B cell (primary cell): ENCODE measurements at regions not wholly inside any gene's neighbourhood (a gene's known extent, or its start where the extent isn't known, plus 50 kb on each side); places are given as distances from the start of the nearest gene placed in this dataset.

Experiments used
- ATAC-seq: fragments of 200-7000 bp; cut with Tn5 transposase; one replicate; pipeline ENCODE4 v1.10.0; 2021; ENCODE audit warnings: low read depth, mild to moderate bottlenecking, moderate number of reproducible peaks, moderate library complexity
- CTCF ChIA-PET: fragments of 350-600 bp; sonication (Branson Sonifier 250); formaldehyde crosslinking; loops from one replicate; lab custom pipeline; 2021; ENCODE audit warnings: antibody characterized with exemption, inconsistent platforms; lab: Charles Lee
- POLR2A ChIA-PET: fragments of 350-600 bp; sonication (Branson Sonifier 250); formaldehyde crosslinking; loops from one replicate; lab custom pipeline; 2021; ENCODE audit warnings: antibody characterized with exemption; lab: Charles Lee
- DNase-seq: peaks from one replicate; pipeline ENCODE4 v3.0.0; 2013
- H2AFZ ChIP-seq: 2 replicates; pipeline ENCODE4 v1.6.1; 2012; ENCODE audit warnings: mild to moderate bottlenecking, low read depth, low read length; ENCODE audit not compliant: insufficient read depth, poor library complexity, severe bottlenecking
- H3K27ac ChIP-seq, 2 donors: 1 replicate in 1 of 2; 2 replicates in 1 of 2; pipeline ENCODE4 v1.5.1; 2012 to 2013; ENCODE audit warnings: low read length in 2 of 2, mild to moderate bottlenecking in 2 of 2, moderate library complexity in 1 of 2
- H3K27me3 ChIP-seq, 4 experiments: fragments of 200-600 bp in 1 of 4; sonication (generic) in 1 of 4; replicated peaks in 1 of 4; 1 replicate in 2 of 4; 2 replicates in 2 of 4; pipeline versions ENCODE4 v1.6.1 to v1.7.0; 2013 to 2016; ENCODE audit warnings: low read length in 3 of 4, mild to moderate bottlenecking in 2 of 4, mixed read lengths in 1 of 4, moderate library complexity in 1 of 4; ENCODE audit not compliant: insufficient read depth in 4 of 4, control insufficient read depth in 3 of 4; ENCODE audit errors: control extremely low read depth in 1 of 4
- H3K36me3 ChIP-seq, 2 experiments: replicated peaks in 1 of 2; 1 replicate in 1 of 2; 2 replicates in 1 of 2; pipeline versions ENCODE4 v1.6.1 to v1.7.1; 2013; ENCODE audit warnings: low read length in 1 of 2; ENCODE audit not compliant: insufficient read depth in 2 of 2, control insufficient read depth in 1 of 2; ENCODE audit errors: control extremely low read depth in 1 of 2, extremely low read depth in 1 of 2
- H3K4me1 ChIP-seq, 2 donors: fragments of 200-600 bp in 1 of 2; sonication (generic) in 1 of 2; 1 replicate in 1 of 2; 2 replicates in 1 of 2; pipeline versions ENCODE4 v1.5.1 to v1.6.1; 2013 to 2017; ENCODE audit warnings: low read length in 2 of 2; ENCODE audit not compliant: control insufficient read depth in 2 of 2, insufficient read depth in 2 of 2
- H3K4me2 ChIP-seq: replicated peaks from 2 replicates; pipeline ENCODE3; 2012; ENCODE audit warnings: mild to moderate bottlenecking, low read depth, low read length; ENCODE audit not compliant: poor library complexity, severe bottlenecking
- H3K4me3 ChIP-seq, 5 experiments: fragments of 200-600 bp in 1 of 5; sonication (generic) in 1 of 5; 1 replicate in 3 of 5; 2 replicates in 2 of 5; pipeline versions ENCODE4 v1.5.1 to v1.7.0; 2011 to 2016; ENCODE audit warnings: low read length in 4 of 5, mild to moderate bottlenecking in 4 of 5, low read depth in 2 of 5, control low read depth in 1 of 5, moderate library complexity in 1 of 5; ENCODE audit not compliant: insufficient read depth in 1 of 5; ENCODE audit errors: control extremely low read depth in 1 of 5, extremely low read depth in 1 of 5
- H3K79me2 ChIP-seq: fragments of 200-600 bp; sonication (generic); one replicate; pipeline ENCODE4 v1.6.0; 2016; ENCODE audit warnings: low read length; ENCODE audit not compliant: control insufficient read depth, insufficient read depth
- H3K9ac ChIP-seq: fragments of 200-600 bp; sonication (generic); 2 replicates; pipeline ENCODE4 v1.6.1; 2017; ENCODE audit warnings: mild to moderate bottlenecking, low read length, moderate library complexity
- H3K9me3 ChIP-seq, 3 donors: one replicate each; pipeline versions ENCODE4 v1.6.1 to v1.7.1; 2013; ENCODE audit warnings: low read length in 2 of 3; ENCODE audit not compliant: control insufficient read depth in 2 of 3, insufficient read depth in 1 of 3; ENCODE audit errors: control extremely low read depth in 1 of 3
- H4K20me1 ChIP-seq: 2 replicates; pipeline ENCODE4 v1.6.0; 2012; ENCODE audit warnings: mild to moderate bottlenecking, low read length; ENCODE audit not compliant: insufficient read depth, control insufficient read depth, poor library complexity, severe bottlenecking
- H3K27ac Mint-ChIP-seq: one replicate; pipeline ENCODE4 v1.8.0; 2021; ENCODE audit warnings: mixed read lengths
- H3K27me3 Mint-ChIP-seq: one replicate; pipeline ENCODE4 v1.8.0; 2021; ENCODE audit warnings: mixed read lengths
- H3K4me1 Mint-ChIP-seq: one replicate; pipeline ENCODE4 v1.8.0; 2021; ENCODE audit warnings: mixed read lengths
- H3K4me3 Mint-ChIP-seq: one replicate; pipeline ENCODE4 v1.8.0; 2021; ENCODE audit warnings: mixed read lengths
- H3K9me3 Mint-ChIP-seq: one replicate; pipeline ENCODE4 v1.8.0; 2022; ENCODE audit warnings: mixed read lengths; ENCODE audit not compliant: insufficient read depth
- EZH2 ChIP-seq: IDR thresholded peaks from 2 replicates; pipeline ENCODE4 v1.6.1; 2012; ENCODE audit warnings: borderline replicate concordance, low read depth, mild to moderate bottlenecking, moderate library complexity, low read length; ENCODE audit not compliant: insufficient read depth, poor library complexity, severe bottlenecking
- WGBS: methylation state at CpG from one replicate; pipeline ENCODE4 v1.1.5; 2013; ENCODE audit warnings: missing lambda C conversion rate; ENCODE audit not compliant: insufficient coverage; 5-methylcytosine and 5-hydroxymethylcytosine counted together
- intact Hi-C: fragments of 100-400 bp; cut with micrococcal nuclease; formaldehyde crosslinking; loops from one replicate; pipeline ENCODE4 v1.10.0; 2022
- TF ChIP-seq, protein P1 (sequence below): fragments of 200-600 bp; IDR thresholded peaks from one replicate; pipeline ENCODE4 v1.8.0; 2022; ENCODE audit warnings: antibody characterized with exemption, mild to moderate bottlenecking

DNA sequence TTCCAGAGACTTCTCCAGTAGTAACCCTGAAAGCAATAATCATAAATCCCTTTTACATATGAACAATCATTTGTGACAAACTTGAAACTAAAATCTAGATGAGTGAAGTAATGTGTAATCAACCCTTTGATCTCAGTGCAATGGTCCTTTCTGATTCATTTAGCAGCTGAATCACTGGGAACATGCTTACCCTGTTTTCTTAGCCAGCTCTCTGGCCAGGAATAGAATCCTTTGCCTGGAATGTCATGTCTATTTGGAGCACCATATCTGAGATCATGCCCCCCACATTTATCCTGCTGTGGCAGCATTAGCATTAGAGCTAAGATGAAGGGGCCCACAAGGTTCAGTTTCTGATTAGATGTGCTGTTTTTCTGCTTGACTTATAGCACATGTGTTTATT lies 309.8 kb downstream of the OXSM start:
- intact Hi-C loops, result no loop called here
- H3K27ac ChIP-seq, result no peak overlapping the region
- no peak overlapping the region for H2AFZ ChIP-seq
- ChIA-PET POLR2A (no interaction called here), CTCF (no interaction called here)
- peaks cover 0 to 11% (median 3%) of the 10 kb centered on the region in 3 donors for H3K9me3 ChIP-seq
- H3K4me2 ChIP-seq, result no peak overlapping the region
- Mint-ChIP-seq H3K4me3 (no peak overlapping the region), H3K9me3 (peaks cover 8% of the 10 kb centered on the region), H3K27ac (no peak overlapping the region), H3K4me1 (peaks cover 2% of the 10 kb centered on the region), H3K27me3 (no peaks in the 10 kb centered on the region)
- no peaks in the 10 kb centered on the region for H3K4me1 ChIP-seq
- H3K4me3 ChIP-seq, result no peak overlapping the region
- H3K9ac ChIP-seq, result no peak overlapping the region
- H3K79me2 ChIP-seq, result no peaks in the 10 kb centered on the region
- no peak for ATAC-seq
- TF ChIP-seq, protein P1, sequence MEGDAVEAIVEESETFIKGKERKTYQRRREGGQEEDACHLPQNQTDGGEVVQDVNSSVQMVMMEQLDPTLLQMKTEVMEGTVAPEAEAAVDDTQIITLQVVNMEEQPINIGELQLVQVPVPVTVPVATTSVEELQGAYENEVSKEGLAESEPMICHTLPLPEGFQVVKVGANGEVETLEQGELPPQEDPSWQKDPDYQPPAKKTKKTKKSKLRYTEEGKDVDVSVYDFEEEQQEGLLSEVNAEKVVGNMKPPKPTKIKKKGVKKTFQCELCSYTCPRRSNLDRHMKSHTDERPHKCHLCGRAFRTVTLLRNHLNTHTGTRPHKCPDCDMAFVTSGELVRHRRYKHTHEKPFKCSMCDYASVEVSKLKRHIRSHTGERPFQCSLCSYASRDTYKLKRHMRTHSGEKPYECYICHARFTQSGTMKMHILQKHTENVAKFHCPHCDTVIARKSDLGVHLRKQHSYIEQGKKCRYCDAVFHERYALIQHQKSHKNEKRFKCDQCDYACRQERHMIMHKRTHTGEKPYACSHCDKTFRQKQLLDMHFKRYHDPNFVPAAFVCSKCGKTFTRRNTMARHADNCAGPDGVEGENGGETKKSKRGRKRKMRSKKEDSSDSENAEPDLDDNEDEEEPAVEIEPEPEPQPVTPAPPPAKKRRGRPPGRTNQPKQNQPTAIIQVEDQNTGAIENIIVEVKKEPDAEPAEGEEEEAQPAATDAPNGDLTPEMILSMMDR, result no peak
- TF ChIP-seq EZH2, result no peak
- H3K36me3 ChIP-seq, result no peaks in the 10 kb centered on the region
- no peaks in the 10 kb centered on the region for H3K27me3 ChIP-seq
- no peaks in the 10 kb centered on the region for H4K20me1 ChIP-seq
- no peak for DNase-seq

DNA sequence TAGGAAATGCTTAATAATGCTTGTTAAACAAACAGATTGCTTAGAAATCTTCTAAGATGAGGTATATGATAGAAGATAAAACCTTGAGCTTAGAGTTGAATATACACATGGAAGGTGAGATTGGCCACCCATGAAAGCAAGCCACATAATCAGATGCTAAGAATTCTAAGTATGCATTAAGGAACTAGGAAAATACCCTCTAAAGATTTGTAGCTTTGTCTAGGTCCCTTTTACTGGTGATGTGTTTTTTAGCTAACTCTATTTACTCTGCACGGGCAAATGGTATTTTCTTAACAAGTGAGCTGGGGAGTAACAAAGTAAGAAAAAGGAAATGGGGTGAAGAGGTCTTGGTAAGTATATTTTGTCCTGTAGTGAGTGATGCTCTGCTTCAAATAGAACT lies 310.3 kb downstream of the OXSM start:
- Histone ChIP-seq H3K4me1 (no peaks in the 10 kb centered on the region), H3K4me2 (no peak overlapping the region), H3K9ac (no peak overlapping the region), H3K36me3 (no peaks in the 10 kb centered on the region), H3K9me3 (peaks cover 0 to 11% (median 3%) of the 10 kb centered on the region in 3 donors), H3K27ac (no peak overlapping the region), H3K27me3 (no peaks in the 10 kb centered on the region), H4K20me1 (no peaks in the 10 kb centered on the region), H3K4me3 (no peak overlapping the region), H2AFZ (no peak overlapping the region), H3K79me2 (no peaks in the 10 kb centered on the region)
- no peak overlapping the region for H3K27ac Mint-ChIP-seq
- peaks cover 4% of the 10 kb centered on the region for H3K4me1 Mint-ChIP-seq
- H3K9me3 Mint-ChIP-seq, result peaks cover 8% of the 10 kb centered on the region
- POLR2A ChIA-PET, result no interaction called here
- intact Hi-C loops, result no loop called here
- WGBS, result no CpG with 5 or more reads among the region's 1 CpG
- DNase-seq (no peak), ATAC-seq (no peak)
- no peaks in the 10 kb centered on the region for H3K27me3 Mint-ChIP-seq
- TF ChIP-seq, protein P1, result no peak
- TF ChIP-seq EZH2, result no peak
- H3K4me3 Mint-ChIP-seq, result no peak overlapping the region
- CTCF ChIA-PET, result no interaction called here
